ENCODE measurements at regions not wholly inside any gene's neighbourhood (a gene's known extent, or its start where the extent isn't known, plus 50 kb on each side); places are given as distances from the start of the nearest gene placed in this dataset.

DNA sequence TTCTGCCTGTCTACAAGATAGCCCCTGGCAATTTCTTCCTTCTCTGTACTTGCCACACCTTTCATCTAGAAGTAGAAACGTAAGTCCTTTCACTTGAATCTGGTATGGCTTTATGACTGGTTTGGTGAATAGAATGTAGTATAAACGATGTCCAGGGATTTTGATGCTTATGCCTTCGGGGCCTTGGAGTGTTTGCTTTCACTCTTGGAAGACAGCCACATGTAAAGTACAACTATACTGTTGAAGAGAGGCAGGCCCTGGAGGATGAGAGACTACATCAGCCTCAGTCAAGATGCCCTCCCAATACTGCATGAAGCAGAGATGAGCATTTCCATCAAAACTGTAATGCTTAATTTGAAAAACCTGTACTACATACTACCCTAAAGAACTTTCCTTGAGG lies 553.8 kb upstream of the C9orf72 start:
- TF ChIP-seq SIN3A (IDR thresholded peaks at IDR 0.05; ENCODE audit: borderline replicate concordance, insufficient read depth, low read depth, low read length), result no peak
- TF ChIP-seq REST (IDR thresholded peaks at IDR 0.05; ENCODE audit: insufficient read depth in 1 of 2, low read depth in 2 of 2, low read length in 1 of 2), result no peak
- no peak for TF ChIP-seq CTCF (IDR thresholded peaks at IDR 0.05)
- TF ChIP-seq TCF7L2 (IDR thresholded peaks at IDR 0.05; ENCODE audit: low read depth, low read length), result no peak
- no peak for TF ChIP-seq POLR2AphosphoS5 (IDR thresholded peaks at IDR 0.05; ENCODE audit: low read depth, low read length)
- POLR2A ChIA-PET, result no interaction called here
- CTCF ChIA-PET, result no interaction called here
- no TSS peak for BruUV-seq (replicated peaks)
- Histone ChIP-seq H3K9me3 (ENCODE audit: control insufficient read depth, insufficient read depth, low read depth, low read length) (no peaks in the 10 kb centered on the region), H3K27me3 (ENCODE audit: control insufficient read depth, insufficient read depth, low read length) (no peaks in the 10 kb centered on the region), H3K4me3 (ENCODE audit: low read depth in 2 of 2, low read length in 2 of 2) (no peak overlapping the region), H3K27ac (ENCODE audit: low read length) (no peak overlapping the region), H3K36me3 (ENCODE audit: control insufficient read depth, insufficient read depth, low read length) (no peaks in the 10 kb centered on the region), H3K4me1 (ENCODE audit: control insufficient read depth, insufficient read depth, low read length) (no peaks in the 10 kb centered on the region)
- ATAC-seq (no peak), DNase-seq (ENCODE audit: low read depth, low spot score) (no peak)
- in situ Hi-C loops (cut with HindIII; ENCODE audit: low pct_unique_long_range_greater_than_20kb, low sequenced_read_pairs) (no loop called here), intact Hi-C loops (cut with micrococcal nuclease; ENCODE audit: unreplicated experiment) (no loop called here)

DNA sequence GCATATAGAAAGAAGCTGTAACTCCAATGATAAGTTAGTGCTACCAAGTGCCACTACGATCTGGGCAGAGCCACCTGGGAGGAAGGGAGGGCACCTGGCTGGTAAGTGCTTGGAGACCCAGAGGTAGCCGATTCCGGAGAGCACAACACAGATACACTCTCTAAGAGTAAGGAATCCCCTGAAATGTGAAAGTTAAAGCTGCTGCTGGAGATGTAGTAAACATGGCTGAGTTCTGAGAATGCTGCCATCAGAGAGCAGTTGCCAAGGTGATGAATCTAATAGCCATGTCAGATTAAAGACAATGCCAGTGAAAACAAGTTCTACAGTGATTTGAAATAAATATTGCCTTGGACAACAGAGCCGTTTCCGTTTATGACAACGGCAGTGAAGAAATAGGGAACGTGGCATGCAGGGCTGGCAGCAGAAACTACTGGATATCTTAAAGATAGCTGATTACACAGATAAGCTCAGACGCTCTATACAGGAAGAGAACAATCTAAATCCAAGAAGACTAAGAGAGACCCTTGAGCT lies 561.2 kb upstream of the C9orf72 start:
- CTCF ChIA-PET, result no interaction called here
- in situ Hi-C loops (cut with HindIII; ENCODE audit: low pct_unique_long_range_greater_than_20kb, low sequenced_read_pairs), result no loop called here
- Histone ChIP-seq H3K27me3 (ENCODE audit: control insufficient read depth, insufficient read depth, low read length) (no peaks in the 10 kb centered on the region), H3K9me3 (ENCODE audit: control insufficient read depth, insufficient read depth, low read depth, low read length) (no peaks in the 10 kb centered on the region), H3K27ac (ENCODE audit: low read length) (no peak overlapping the region), H3K36me3 (ENCODE audit: control insufficient read depth, insufficient read depth, low read length) (no peaks in the 10 kb centered on the region), H3K4me3 (ENCODE audit: low read depth in 2 of 2, low read length in 2 of 2) (no peak overlapping the region), H3K4me1 (ENCODE audit: control insufficient read depth, insufficient read depth, low read length) (no peaks in the 10 kb centered on the region)
- POLR2A ChIA-PET, result no interaction called here
- no peak for DNase-seq (ENCODE audit: low read depth, low spot score)
- no TSS peak for BruUV-seq (replicated peaks)
- intact Hi-C loops (cut with micrococcal nuclease; ENCODE audit: unreplicated experiment), result no loop called here
- TF ChIP-seq SIN3A (IDR thresholded peaks at IDR 0.05; ENCODE audit: borderline replicate concordance, insufficient read depth, low read depth, low read length), result no peak
- no peak for TF ChIP-seq POLR2AphosphoS5 (IDR thresholded peaks at IDR 0.05; ENCODE audit: low read depth, low read length)
- no peak for ATAC-seq

DNA sequence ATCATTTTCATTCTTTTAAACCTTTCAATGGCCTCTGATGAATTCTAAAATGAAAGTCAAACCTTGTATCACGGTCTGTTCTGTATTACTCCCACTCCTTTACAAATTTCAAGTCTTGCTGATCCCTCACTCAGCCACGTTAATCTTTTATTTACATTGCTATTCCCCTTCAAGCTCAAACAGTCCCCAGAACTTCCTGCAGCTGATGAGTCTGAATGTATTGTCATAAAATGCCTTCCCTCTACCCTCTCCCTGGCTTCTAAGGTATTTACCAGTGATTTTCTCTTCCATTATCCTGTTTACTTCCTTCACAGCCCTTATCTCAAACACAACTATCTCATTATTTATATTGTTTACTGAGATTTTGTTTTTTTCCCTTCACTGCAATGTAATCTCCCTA lies 562.3 kb upstream of the C9orf72 start:
- Histone ChIP-seq H3K9me3 (ENCODE audit: control insufficient read depth, insufficient read depth, low read depth, low read length) (no peaks in the 10 kb centered on the region), H3K36me3 (ENCODE audit: control insufficient read depth, insufficient read depth, low read length) (no peaks in the 10 kb centered on the region), H3K27ac (ENCODE audit: low read length) (no peak overlapping the region), H3K4me3 (ENCODE audit: low read depth in 2 of 2, low read length in 2 of 2) (no peak overlapping the region), H3K4me1 (ENCODE audit: control insufficient read depth, insufficient read depth, low read length) (no peaks in the 10 kb centered on the region), H3K27me3 (ENCODE audit: control insufficient read depth, insufficient read depth, low read length) (no peaks in the 10 kb centered on the region)
- ATAC-seq, result no peak
- in situ Hi-C loops (cut with HindIII; ENCODE audit: low pct_unique_long_range_greater_than_20kb, low sequenced_read_pairs), result no loop called here
- intact Hi-C loops (cut with micrococcal nuclease; ENCODE audit: unreplicated experiment), result no loop called here
- no peak for DNase-seq (ENCODE audit: low read depth, low spot score)
- ChIA-PET CTCF (no interaction called here), POLR2A (no interaction called here)
- no TSS peak for BruUV-seq (replicated peaks)
- TF ChIP-seq REST (IDR thresholded peaks at IDR 0.05; ENCODE audit: insufficient read depth in 1 of 2, low read depth in 2 of 2, low read length in 1 of 2) (no peak), CTCF (IDR thresholded peaks at IDR 0.05) (no peak), SIN3A (IDR thresholded peaks at IDR 0.05; ENCODE audit: borderline replicate concordance, insufficient read depth, low read depth, low read length) (no peak), POLR2AphosphoS5 (IDR thresholded peaks at IDR 0.05; ENCODE audit: low read depth, low read length) (no peak), TCF7L2 (IDR thresholded peaks at IDR 0.05; ENCODE audit: low read depth, low read length) (no peak)
